ENCODE measurements at regions not wholly inside any gene's neighbourhood (a gene's known extent, or its start where the extent isn't known, plus 50 kb on each side); places are given as distances from the start of the nearest gene placed in this dataset.
"Not testable (repeated sequence)": the region's sequence is repeated elsewhere in the genome, so short reads cannot be mapped to it uniquely, and the experiment has no call there.

GRCh38 chr1:172727956-172728603, 69.2 kb downstream of the FASLG start:
- H4K91ac ChIP-seq (ENCODE audit: insufficient read length, low read depth, low read length): no peak overlapping the region
- no peak overlapping the region for H3K4me3 Mint-ChIP-seq
- H3K23ac ChIP-seq (ENCODE audit: insufficient read length, low read depth, low read length): no peak overlapping the region
- no peaks in the 10 kb centered on the region for H3K4me1 ChIP-seq (ENCODE audit: insufficient read depth, low read length)
- no peaks in the 10 kb centered on the region for H3K27me3 ChIP-seq (ENCODE audit: insufficient read depth, low read length)
- H2BK15ac ChIP-seq (ENCODE audit: low read depth, low read length): no peak overlapping the region
- H3K4me2 ChIP-seq (ENCODE audit: insufficient read depth, insufficient read length, low read length): no peak overlapping the region
- no peak overlapping the region for H4K8ac ChIP-seq (replicated peaks; ENCODE audit: insufficient read length, low read depth, low read length)
- no peak overlapping the region for H3K27ac Mint-ChIP-seq
- H4K20me1 ChIP-seq (ENCODE audit: control insufficient read depth, insufficient read depth, insufficient read length): no peaks in the 10 kb centered on the region
- H2BK5ac ChIP-seq (ENCODE audit: insufficient read length, low read length): no peak overlapping the region
- H3K9me3 Mint-ChIP-seq: peaks cover 16% of the 10 kb centered on the region in 2 experiments
- H3K27me3 Mint-ChIP-seq (ENCODE audit: low read depth): no peaks in the 10 kb centered on the region
- H3K4me1 Mint-ChIP-seq: peaks cover 0 to 2% of the 10 kb centered on the region in 2 experiments; a peak in 1 of 4 replicates
- DNase-seq: peak; percentile 76
- H3K79me2 ChIP-seq (ENCODE audit: insufficient read depth, low read length): no peaks in the 10 kb centered on the region
- H3K18ac ChIP-seq (ENCODE audit: insufficient read length, low read depth, low read length): no peak overlapping the region
- H3K79me1 ChIP-seq (ENCODE audit: insufficient read depth, low read depth, low read length, poor library complexity, severe bottlenecking): no peaks in the 10 kb centered on the region
- H2BK20ac ChIP-seq (ENCODE audit: low read depth, low read length, poor library complexity, severe bottlenecking): no peak overlapping the region
- no peak overlapping the region for H3K14ac ChIP-seq (ENCODE audit: insufficient read depth, low read length)
- no peaks in the 10 kb centered on the region for H3K9me3 ChIP-seq (ENCODE audit: control insufficient read depth, low read depth, low read length)
- no CpG with 5 or more reads among the region's 1 CpG for WGBS (ENCODE audit: extremely low coverage, insufficient read length, low lambda C conversion rate)
- peaks cover 7 to 14% (median 7%) of the 10 kb centered on the region in 3 experiments for H3K36me3 Mint-ChIP-seq (ENCODE audit: insufficient read depth in 1 of 3, low read depth in 3 of 3)
- TF ChIP-seq CTCF (conservative IDR thresholded peaks at IDR 0.05): peak; percentile 94
- no peak overlapping the region for H3K56ac ChIP-seq (ENCODE audit: insufficient read length, low read depth, low read length)
- H3K9ac ChIP-seq (ENCODE audit: extremely low read depth, insufficient read length, low read length): no peak overlapping the region
- H3K23me2 ChIP-seq (ENCODE audit: insufficient read length, low read depth, low read length, poor library complexity, severe bottlenecking): no peaks in the 10 kb centered on the region
- no peak overlapping the region for H3K27ac ChIP-seq (ENCODE audit: insufficient read length, low read depth, low read length)
- no peak overlapping the region for H3K4ac ChIP-seq (ENCODE audit: low read depth, low read length)
- no peak overlapping the region for H2BK120ac ChIP-seq (ENCODE audit: low read depth, low read length, poor library complexity, severe bottlenecking)
- H3T11ph ChIP-seq (ENCODE audit: low read length): no peak overlapping the region
- H2AK5ac ChIP-seq (ENCODE audit: insufficient read length, low read length): no peak overlapping the region
- no peak overlapping the region for H2AFZ ChIP-seq (ENCODE audit: low read length)
- H2BK12ac ChIP-seq (ENCODE audit: insufficient read length, low read depth, low read length): no peak overlapping the region
- H4K5ac ChIP-seq (ENCODE audit: insufficient read length, low read depth, low read length): no peak overlapping the region

DNA sequence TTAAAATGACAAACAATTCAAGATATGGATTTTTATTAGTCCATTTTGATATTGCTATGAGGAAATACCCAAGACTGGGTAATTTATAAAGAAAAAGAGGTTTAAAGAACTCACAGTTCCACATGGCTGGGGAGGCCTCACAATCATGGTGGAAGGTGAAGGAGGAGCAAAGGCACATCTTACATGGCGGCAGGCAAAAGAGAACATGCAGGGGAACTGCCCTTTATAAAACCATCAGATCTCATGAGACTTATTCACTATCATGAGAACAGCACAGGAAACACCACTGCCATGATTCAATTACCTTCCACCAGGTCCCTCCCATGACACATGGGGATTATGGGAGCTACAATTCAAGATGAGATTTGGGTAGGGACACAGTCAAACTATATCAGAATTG, 69.8 kb downstream of the FASLG start:
- H4K8ac ChIP-seq (replicated peaks; ENCODE audit: insufficient read length, low read depth, low read length); H3K9me3 ChIP-seq (ENCODE audit: control insufficient read depth, low read depth, low read length); H3T11ph ChIP-seq (ENCODE audit: low read length); H3K9ac ChIP-seq (ENCODE audit: extremely low read depth, insufficient read length, low read length); H4K91ac ChIP-seq (ENCODE audit: insufficient read length, low read depth, low read length); H3K4ac ChIP-seq (ENCODE audit: low read depth, low read length); H3K23me2 ChIP-seq (ENCODE audit: insufficient read length, low read depth, low read length, poor library complexity, severe bottlenecking); H2BK5ac ChIP-seq (ENCODE audit: insufficient read length, low read length); H3K27me3 ChIP-seq (ENCODE audit: insufficient read depth, low read length); H3K4me1 ChIP-seq (ENCODE audit: insufficient read depth, low read length); H2BK20ac ChIP-seq (ENCODE audit: low read depth, low read length, poor library complexity, severe bottlenecking); H4K20me1 ChIP-seq (ENCODE audit: control insufficient read depth, insufficient read depth, insufficient read length); H2BK120ac ChIP-seq (ENCODE audit: low read depth, low read length, poor library complexity, severe bottlenecking); DNase-seq; H4K5ac ChIP-seq (ENCODE audit: insufficient read length, low read depth, low read length); H2AFZ ChIP-seq (ENCODE audit: low read length); H3K4me2 ChIP-seq (ENCODE audit: insufficient read depth, insufficient read length, low read length); H3K4me1 Mint-ChIP-seq; H3K27ac Mint-ChIP-seq; H3K18ac ChIP-seq (ENCODE audit: insufficient read length, low read depth, low read length); H2AK5ac ChIP-seq (ENCODE audit: insufficient read length, low read length); H3K79me1 ChIP-seq (ENCODE audit: insufficient read depth, low read depth, low read length, poor library complexity, severe bottlenecking); H3K56ac ChIP-seq (ENCODE audit: insufficient read length, low read depth, low read length); H3K27ac ChIP-seq (ENCODE audit: insufficient read length, low read depth, low read length); H3K23ac ChIP-seq (ENCODE audit: insufficient read length, low read depth, low read length); H3K4me3 Mint-ChIP-seq; H2BK12ac ChIP-seq (ENCODE audit: insufficient read length, low read depth, low read length); H3K79me2 ChIP-seq (ENCODE audit: insufficient read depth, low read length); H2BK15ac ChIP-seq (ENCODE audit: low read depth, low read length); H3K14ac ChIP-seq (ENCODE audit: insufficient read depth, low read length); H3K27me3 Mint-ChIP-seq (ENCODE audit: low read depth): not testable (repeated sequence)
- peaks cover 16% of the 10 kb centered on the region in 2 experiments for H3K9me3 Mint-ChIP-seq
- H3K36me3 Mint-ChIP-seq (ENCODE audit: insufficient read depth in 1 of 3, low read depth in 3 of 3): peaks cover 7 to 14% (median 7%) of the 10 kb centered on the region in 3 experiments
- WGBS (ENCODE audit: extremely low coverage, insufficient read length, low lambda C conversion rate): no CpG with 5 or more reads among the region's 1 CpG

All from H9 (cell line).